ENCODE measurements at regions not wholly inside any gene's neighbourhood (a gene's known extent, or its start where the extent isn't known, plus 50 kb on each side); places are given as distances from the start of the nearest gene placed in this dataset.

- ATAC-seq (ENCODE audit: low read depth in 2 of 2): no peak
Observed at GRCh38 chr9:109939698-109940342, 159.8 kb downstream of the PALM2AKAP2 start.

GRCh38 chr9:109940561-109940960 is 160.6 kb downstream of the PALM2AKAP2 start:
- ATAC-seq (ENCODE audit: low read depth in 2 of 2) (no peak), DNase-seq (no peak)
- H3K4me1 ChIP-seq (ENCODE audit: control insufficient read depth, insufficient read depth, low read length, poor library complexity, severe bottlenecking): peaks cover 11% of the 10 kb centered on the region
- H3K27me3 ChIP-seq (ENCODE audit: control insufficient read depth, insufficient read depth, low read length): peaks cover 4% of the 10 kb centered on the region
- Mint-ChIP-seq H3K36me3 (no peaks in the 10 kb centered on the region), H3K9me3 (no peaks in the 10 kb centered on the region), H3K27me3 (no peaks in the 10 kb centered on the region), H3K4me3 (no peak overlapping the region), H3K4me1 (peaks cover 7 to 11% (median 9%) of the 10 kb centered on the region in 4 donors), H3K27ac (no peak overlapping the region)
- H3K9me3 ChIP-seq (ENCODE audit: control insufficient read depth in 2 of 2, low read length in 2 of 2): no peaks in the 10 kb centered on the region
- H3K4me3 ChIP-seq (ENCODE audit: low read depth, low read length): no peak overlapping the region
- H3K27ac ChIP-seq (ENCODE audit: insufficient read depth, low read length, poor library complexity, severe bottlenecking): no peak overlapping the region
- no peaks in the 10 kb centered on the region for H3K36me3 ChIP-seq (ENCODE audit: control insufficient read depth, insufficient read depth, low read length)

More at GRCh38 chr9:109939698-109940342, 159.8 kb downstream of the PALM2AKAP2 start:
- peaks cover 3% of the 10 kb centered on the region for H3K27me3 ChIP-seq (ENCODE audit: control insufficient read depth, insufficient read depth, low read length)
- no peaks in the 10 kb centered on the region for H3K9me3 ChIP-seq (ENCODE audit: control insufficient read depth in 2 of 2, low read length in 2 of 2)
- H3K36me3 ChIP-seq (ENCODE audit: control insufficient read depth, insufficient read depth, low read length): no peaks in the 10 kb centered on the region
- no peak for DNase-seq
- Mint-ChIP-seq H3K4me3 (no peak overlapping the region), H3K36me3 (no peaks in the 10 kb centered on the region), H3K4me1 (peaks cover 7 to 15% (median 10%) of the 10 kb centered on the region in 4 donors), H3K9me3 (no peaks in the 10 kb centered on the region), H3K27me3 (no peaks in the 10 kb centered on the region), H3K27ac (no peak overlapping the region)
- H3K27ac ChIP-seq (ENCODE audit: insufficient read depth, low read length, poor library complexity, severe bottlenecking): no peak overlapping the region
- no peak overlapping the region for H3K4me3 ChIP-seq (ENCODE audit: low read depth, low read length)
- H3K4me1 ChIP-seq (ENCODE audit: control insufficient read depth, insufficient read depth, low read length, poor library complexity, severe bottlenecking): peaks cover 11% of the 10 kb centered on the region

- Histone ChIP-seq H3K36me3 (ENCODE audit: control insufficient read depth, insufficient read depth, low read length) (no peaks in the 10 kb centered on the region), H3K27me3 (ENCODE audit: control insufficient read depth, insufficient read depth, low read length) (peaks cover 5% of the 10 kb centered on the region), H3K27ac (ENCODE audit: insufficient read depth, low read length, poor library complexity, severe bottlenecking) (no peak overlapping the region), H3K4me3 (ENCODE audit: low read depth, low read length) (no peak overlapping the region), H3K4me1 (ENCODE audit: control insufficient read depth, insufficient read depth, low read length, poor library complexity, severe bottlenecking) (peaks cover 11% of the 10 kb centered on the region), H3K9me3 (ENCODE audit: control insufficient read depth in 2 of 2, low read length in 2 of 2) (no peaks in the 10 kb centered on the region)
- H3K36me3 Mint-ChIP-seq: no peaks in the 10 kb centered on the region
- no peaks in the 10 kb centered on the region for H3K27me3 Mint-ChIP-seq
- no peak overlapping the region for H3K27ac Mint-ChIP-seq
- H3K9me3 Mint-ChIP-seq: no peaks in the 10 kb centered on the region
- peaks cover 7 to 10% (median 8%) of the 10 kb centered on the region in 4 donors for H3K4me1 Mint-ChIP-seq
- H3K4me3 Mint-ChIP-seq: no peak overlapping the region
- ATAC-seq (ENCODE audit: low read depth in 2 of 2) (no peak), DNase-seq (no peak)
Observed at GRCh38 chr9:109941771-109942170, 161.8 kb downstream of the PALM2AKAP2 start.

- H3K4me1 Mint-ChIP-seq: peaks cover 3 to 8% (median 5%) of the 10 kb centered on the region in 4 donors
- no peaks in the 10 kb centered on the region for H3K9me3 Mint-ChIP-seq
- no peak for DNase-seq
- no peak for ATAC-seq (ENCODE audit: low read depth in 2 of 2)
- Histone ChIP-seq H3K4me3 (ENCODE audit: low read depth, low read length) (no peak overlapping the region), H3K27ac (ENCODE audit: insufficient read depth, low read length, poor library complexity, severe bottlenecking) (no peak overlapping the region), H3K4me1 (ENCODE audit: control insufficient read depth, insufficient read depth, low read length, poor library complexity, severe bottlenecking) (peaks cover 2% of the 10 kb centered on the region), H3K27me3 (ENCODE audit: control insufficient read depth, insufficient read depth, low read length) (peaks cover 5% of the 10 kb centered on the region), H3K9me3 (ENCODE audit: control insufficient read depth in 2 of 2, low read length in 2 of 2) (no peaks in the 10 kb centered on the region), H3K36me3 (ENCODE audit: control insufficient read depth, insufficient read depth, low read length) (no peaks in the 10 kb centered on the region)
- H3K36me3 Mint-ChIP-seq: no peaks in the 10 kb centered on the region
- H3K27ac Mint-ChIP-seq: no peak overlapping the region
- H3K4me3 Mint-ChIP-seq: no peak overlapping the region
- no peaks in the 10 kb centered on the region for H3K27me3 Mint-ChIP-seq
Observed at GRCh38 chr9:109945573-109945972, 165.6 kb downstream of the PALM2AKAP2 start.

GRCh38 chr9:109948453-109948852 is 168.5 kb downstream of the PALM2AKAP2 start:
- no peak for DNase-seq
- no peak overlapping the region for H3K27ac ChIP-seq (ENCODE audit: insufficient read depth, low read length, poor library complexity, severe bottlenecking)
- H3K4me3 ChIP-seq (ENCODE audit: low read depth, low read length): no peak overlapping the region
- peaks cover 16% of the 10 kb centered on the region for H3K4me1 ChIP-seq (ENCODE audit: control insufficient read depth, insufficient read depth, low read length, poor library complexity, severe bottlenecking)
- no peaks in the 10 kb centered on the region for H3K9me3 ChIP-seq (ENCODE audit: control insufficient read depth in 2 of 2, low read length in 2 of 2)
- no peak for ATAC-seq (ENCODE audit: low read depth in 2 of 2)
- Mint-ChIP-seq H3K36me3 (no peaks in the 10 kb centered on the region), H3K4me3 (no peak overlapping the region), H3K27ac (no peak overlapping the region), H3K9me3 (no peaks in the 10 kb centered on the region), H3K4me1 (peaks cover 16 to 30% (median 21%) of the 10 kb centered on the region in 4 donors), H3K27me3 (no peaks in the 10 kb centered on the region)
- H3K27me3 ChIP-seq (ENCODE audit: control insufficient read depth, insufficient read depth, low read length): peaks cover 3% of the 10 kb centered on the region
- H3K36me3 ChIP-seq (ENCODE audit: control insufficient read depth, insufficient read depth, low read length): no peaks in the 10 kb centered on the region

- Mint-ChIP-seq H3K36me3 (no peaks in the 10 kb centered on the region), H3K4me3 (peak overlapping the region; percentile 9 to 51 (median 33)), H3K27ac (peak overlapping the region; percentile 75 to 95 (median 81)), H3K9me3 (no peaks in the 10 kb centered on the region), H3K27me3 (peaks cover 4% of the 10 kb centered on the region), H3K4me1 (peaks cover 13 to 30% (median 21%) of the 10 kb centered on the region in 4 donors)
- peak in 2 of 3 donors; percentile 33 to 85 for DNase-seq
- H3K9me3 ChIP-seq (ENCODE audit: control insufficient read depth in 2 of 2, low read length in 2 of 2): no peaks in the 10 kb centered on the region
- no peaks in the 10 kb centered on the region for H3K27me3 ChIP-seq (ENCODE audit: control insufficient read depth, insufficient read depth, low read length)
- peak overlapping the region; percentile 28 for H3K27ac ChIP-seq (ENCODE audit: insufficient read depth, low read length, poor library complexity, severe bottlenecking)
- H3K36me3 ChIP-seq (ENCODE audit: control insufficient read depth, insufficient read depth, low read length): no peaks in the 10 kb centered on the region
- H3K4me1 ChIP-seq (ENCODE audit: control insufficient read depth, insufficient read depth, low read length, poor library complexity, severe bottlenecking): peaks cover 16% of the 10 kb centered on the region
- H3K4me3 ChIP-seq (ENCODE audit: low read depth, low read length): peak overlapping the region; percentile 34
- ATAC-seq (ENCODE audit: low read depth in 2 of 2): peak; percentile 73 to 81
Observed at GRCh38 chr9:109950710-109951443, 170.9 kb downstream of the PALM2AKAP2 start.

- Histone ChIP-seq H3K9me3 (ENCODE audit: control insufficient read depth in 2 of 2, low read length in 2 of 2) (no peaks in the 10 kb centered on the region), H3K27ac (ENCODE audit: insufficient read depth, low read length, poor library complexity, severe bottlenecking) (no peak overlapping the region), H3K27me3 (ENCODE audit: control insufficient read depth, insufficient read depth, low read length) (no peaks in the 10 kb centered on the region), H3K36me3 (ENCODE audit: control insufficient read depth, insufficient read depth, low read length) (no peaks in the 10 kb centered on the region), H3K4me1 (ENCODE audit: control insufficient read depth, insufficient read depth, low read length, poor library complexity, severe bottlenecking) (peaks cover 16% of the 10 kb centered on the region), H3K4me3 (ENCODE audit: low read depth, low read length) (no peak overlapping the region)
- no peak for ATAC-seq (ENCODE audit: low read depth in 2 of 2)
- Mint-ChIP-seq H3K36me3 (no peaks in the 10 kb centered on the region), H3K27me3 (peaks cover 11% of the 10 kb centered on the region), H3K27ac (peak overlapping the region in 1 of 3 donors; percentile 26), H3K4me1 (peaks cover 13 to 33% (median 26%) of the 10 kb centered on the region in 4 donors), H3K9me3 (no peaks in the 10 kb centered on the region), H3K4me3 (no peak overlapping the region)
- DNase-seq: no peak
Observed at GRCh38 chr9:109953300-109953699, 173.3 kb downstream of the PALM2AKAP2 start.
